Astrocyte of the cerebellum (primary cell): ENCODE measurements at regions not wholly inside any gene's neighbourhood (a gene's known extent, or its start where the extent isn't known, plus 50 kb on each side); places are given as distances from the start of the nearest gene placed in this dataset.

Experiments used
- DNase-seq: peaks from one replicate; pipeline ENCODE4 v3.0.0-alpha.2; 2011; ENCODE audit warnings: low read depth
- H3K4me3 ChIP-seq: 2 replicates; pipeline ENCODE4 v1.5.1; 2011; ENCODE audit warnings: mild to moderate bottlenecking, low read depth, low read length, moderate library complexity
- in situ Hi-C: cut with HindIII; loops from 2 replicates; pipeline ENCODE4 v1.10.0; 2017; ENCODE audit warnings: low sequenced_read_pairs
- TF ChIP-seq, protein P1 (sequence below): IDR thresholded peaks from 2 replicates; pipeline ENCODE4 v1.5.1; 2012; ENCODE audit warnings: low read length, low read depth, moderate library complexity, mild to moderate bottlenecking; ENCODE audit errors: missing control alignments

DNA sequence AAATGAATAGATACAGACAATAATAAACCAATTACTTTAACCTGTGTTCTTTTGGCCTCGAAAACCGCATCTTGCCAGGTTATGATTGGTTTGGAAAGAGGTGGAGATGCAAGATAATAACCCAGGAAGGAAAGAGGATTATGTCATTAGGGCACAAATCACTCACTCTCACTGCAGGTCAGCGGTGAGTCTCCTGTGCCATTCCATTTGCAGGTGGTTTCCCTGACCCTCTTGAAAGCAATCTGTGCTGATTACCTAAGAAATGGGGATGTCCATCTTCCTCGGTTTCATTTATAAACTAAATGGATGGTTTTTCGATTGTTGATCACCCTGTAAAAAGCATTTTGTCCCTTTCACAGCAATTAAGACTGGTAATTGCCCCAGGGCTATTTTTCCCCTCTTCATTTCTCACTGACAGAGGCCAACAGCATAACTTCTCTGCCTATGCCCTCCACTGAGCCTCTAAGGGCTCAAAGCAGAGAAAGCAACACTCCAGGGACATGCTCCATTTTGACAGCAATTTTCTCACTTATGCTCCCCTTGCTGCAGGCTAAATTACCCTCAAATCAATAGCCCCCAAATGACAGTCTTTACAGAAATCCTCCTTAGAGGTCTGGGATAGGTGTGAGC is 257.5 kb downstream of the IPMK start:
- H3K4me3 ChIP-seq = no peak overlapping the region
- in situ Hi-C loops = no loop called here
- TF ChIP-seq, protein P1, sequence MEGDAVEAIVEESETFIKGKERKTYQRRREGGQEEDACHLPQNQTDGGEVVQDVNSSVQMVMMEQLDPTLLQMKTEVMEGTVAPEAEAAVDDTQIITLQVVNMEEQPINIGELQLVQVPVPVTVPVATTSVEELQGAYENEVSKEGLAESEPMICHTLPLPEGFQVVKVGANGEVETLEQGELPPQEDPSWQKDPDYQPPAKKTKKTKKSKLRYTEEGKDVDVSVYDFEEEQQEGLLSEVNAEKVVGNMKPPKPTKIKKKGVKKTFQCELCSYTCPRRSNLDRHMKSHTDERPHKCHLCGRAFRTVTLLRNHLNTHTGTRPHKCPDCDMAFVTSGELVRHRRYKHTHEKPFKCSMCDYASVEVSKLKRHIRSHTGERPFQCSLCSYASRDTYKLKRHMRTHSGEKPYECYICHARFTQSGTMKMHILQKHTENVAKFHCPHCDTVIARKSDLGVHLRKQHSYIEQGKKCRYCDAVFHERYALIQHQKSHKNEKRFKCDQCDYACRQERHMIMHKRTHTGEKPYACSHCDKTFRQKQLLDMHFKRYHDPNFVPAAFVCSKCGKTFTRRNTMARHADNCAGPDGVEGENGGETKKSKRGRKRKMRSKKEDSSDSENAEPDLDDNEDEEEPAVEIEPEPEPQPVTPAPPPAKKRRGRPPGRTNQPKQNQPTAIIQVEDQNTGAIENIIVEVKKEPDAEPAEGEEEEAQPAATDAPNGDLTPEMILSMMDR = no peak
- DNase-seq = no peak

DNA sequence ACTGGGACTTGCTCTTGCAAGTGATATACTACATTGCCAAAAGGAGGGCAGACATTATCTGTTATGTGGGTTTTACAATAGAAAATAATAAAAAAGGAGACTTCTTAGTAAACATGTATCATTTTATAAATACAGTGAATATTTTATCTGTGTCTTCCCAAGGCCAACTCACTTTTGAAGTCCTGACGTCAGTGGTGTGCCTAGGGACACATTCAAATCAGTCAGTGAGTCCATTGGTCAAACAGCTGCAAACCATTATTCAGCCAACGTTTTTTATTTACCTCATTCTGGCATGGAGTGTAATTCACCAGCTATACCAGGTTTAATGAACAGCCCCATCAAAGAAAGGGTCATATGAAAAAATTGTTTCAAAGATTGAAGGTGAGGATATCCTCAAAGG is 263.7 kb downstream of the IPMK start:
- DNase-seq = no peak
- TF ChIP-seq, protein P1 = no peak
- H3K4me3 ChIP-seq = no peak overlapping the region
- in situ Hi-C loops = no loop called here

DNA sequence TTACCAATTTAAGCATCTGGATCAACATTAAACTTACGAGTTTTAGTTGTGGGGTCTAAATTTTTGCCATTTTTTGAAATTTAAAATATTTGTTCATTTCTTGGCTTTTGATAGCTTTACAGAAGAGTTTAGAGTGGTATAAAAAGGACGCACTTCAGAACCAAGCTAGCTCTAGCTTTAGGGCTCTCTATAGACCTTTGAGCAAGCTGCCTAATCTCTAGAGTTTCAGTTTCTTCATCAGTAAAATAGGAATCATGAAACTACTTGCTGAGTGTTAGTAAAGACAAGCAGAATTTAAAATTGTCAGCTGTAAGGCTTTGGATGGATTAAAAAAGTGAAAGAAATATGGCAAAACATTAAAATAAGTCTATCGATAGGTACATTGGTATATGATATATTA is 266.5 kb downstream of the IPMK start:
- in situ Hi-C loops = no loop called here
- TF ChIP-seq, protein P1 = no peak
- no peak for DNase-seq
- no peak overlapping the region for H3K4me3 ChIP-seq

DNA sequence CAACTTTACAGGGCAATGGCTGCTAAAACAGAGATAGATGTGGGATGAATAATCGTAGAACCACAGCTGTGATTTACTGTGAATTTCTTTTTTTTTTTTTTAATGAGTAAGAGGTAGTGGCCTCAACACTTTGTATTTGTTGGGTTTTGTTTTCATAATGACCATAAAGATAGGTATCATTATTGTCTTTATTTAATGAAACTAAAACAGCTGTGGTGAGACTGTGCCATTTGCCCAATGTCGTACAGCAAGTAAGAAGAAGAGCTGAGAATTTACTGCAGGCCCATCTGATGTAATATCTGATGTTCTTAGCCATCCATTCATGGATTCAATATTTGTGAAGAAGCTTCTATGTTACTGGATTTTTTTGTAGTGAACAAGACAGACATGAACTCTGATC is 271.2 kb downstream of the IPMK start:
- in situ Hi-C loops = no loop called here
- TF ChIP-seq, protein P1 = no peak
- DNase-seq = no peak
- H3K4me3 ChIP-seq = no peak overlapping the region

DNA sequence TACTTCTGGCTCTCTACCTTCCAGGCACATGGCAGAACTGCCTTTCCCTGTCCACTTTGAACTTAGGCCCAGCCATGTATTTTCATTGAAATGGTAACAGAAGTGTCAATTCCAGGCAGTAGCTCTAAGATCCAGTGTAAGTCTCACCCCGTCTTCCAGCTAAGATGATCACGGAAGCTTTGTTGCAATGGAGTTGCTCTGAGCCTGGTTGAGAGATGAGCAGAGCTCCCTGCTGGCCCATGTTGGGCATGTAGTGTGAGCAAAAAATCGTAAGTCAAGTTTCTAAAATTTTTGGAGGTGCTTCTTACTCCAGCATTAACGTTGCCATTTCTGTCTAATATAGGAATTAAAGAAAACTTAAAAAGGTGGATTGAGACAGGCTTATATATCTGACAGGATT is 274.4 kb downstream of the IPMK start:
- DNase-seq = no peak
- H3K4me3 ChIP-seq = no peak overlapping the region
- in situ Hi-C loops = no loop called here
- TF ChIP-seq, protein P1 = no peak

DNA sequence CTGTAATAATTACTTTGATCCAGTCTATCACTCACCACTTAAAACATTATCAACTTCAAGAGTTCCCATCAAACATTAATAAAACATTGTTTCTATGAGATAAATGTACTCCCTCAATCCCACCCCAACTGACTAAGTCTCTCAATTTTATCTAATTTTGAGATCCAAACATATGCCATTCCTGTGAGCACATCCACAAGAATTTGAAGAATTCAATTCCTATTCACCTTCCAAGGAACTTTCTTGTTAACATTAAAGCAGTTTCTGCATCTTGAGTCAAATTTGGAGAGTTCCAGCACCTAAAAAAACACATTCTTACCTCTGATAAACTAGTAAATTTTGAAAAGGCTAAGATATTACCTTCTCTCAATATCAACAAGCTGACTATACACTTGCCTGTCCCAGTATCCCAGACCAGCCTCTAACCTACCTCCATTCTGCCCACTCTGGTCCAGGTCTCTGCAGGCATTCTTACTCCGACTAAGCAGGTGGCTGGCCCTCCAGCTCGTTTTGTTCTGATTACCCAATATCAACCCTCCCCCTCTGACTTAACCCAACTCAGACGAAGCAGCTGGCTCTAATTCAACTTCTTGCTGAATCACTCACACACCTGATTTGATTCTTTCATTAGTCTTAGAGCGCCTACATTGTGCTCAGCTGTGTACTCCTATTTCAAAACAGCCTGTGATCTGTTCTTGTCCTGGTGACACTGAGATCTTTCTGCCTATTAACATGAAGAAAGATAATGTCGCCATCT is 275.2 kb downstream of the IPMK start:
- in situ Hi-C loops = no loop called here
- H3K4me3 ChIP-seq = no peak overlapping the region
- peak; percentile 31 for DNase-seq
- TF ChIP-seq, protein P1 = no peak
